Stomach (tissue), 8 donors: ENCODE measurements at regions not wholly inside any gene's neighbourhood (a gene's known extent, or its start where the extent isn't known, plus 50 kb on each side); places are given as distances from the start of the nearest gene placed in this dataset.
A peak's percentile ranks its signal among the peaks of the same experiment; 100 is the strongest.
"Not testable (repeated sequence)": the region's sequence is repeated elsewhere in the genome, so short reads cannot be mapped to it uniquely, and the experiment has no call there.

ENCODE experiments used
- DNase-seq, 2 donors: peaks; one replicate each; pipeline versions ENCODE4 v3.0.0 to v3.0.0-alpha.2; 2013 to 2019
- H3K27ac ChIP-seq, 5 donors: fragments of 200-600 bp in 4 of 5; sonication (generic) in 4 of 5; one replicate each; pipeline ENCODE4 v1.5.1; 2013 to 2019; ENCODE audit warnings: mild to moderate bottlenecking in 1 of 5, moderate library complexity in 1 of 5
- H3K27me3 ChIP-seq, 3 donors: fragments of 200-600 bp; sonication (generic); one replicate each; pipeline ENCODE4 v1.5.1; 2017 to 2019; ENCODE audit warnings: mixed run types in 1 of 3
- H3K36me3 ChIP-seq, 4 donors: fragments of 200-600 bp; sonication (generic); 1 replicate in 3 of 4; 2 replicates in 1 of 4; pipeline ENCODE4 v1.5.1; 2016 to 2019
- H3K4me1 ChIP-seq, 4 donors: fragments of 200-600 bp; sonication (generic); one replicate each; pipeline ENCODE4 v1.5.1; 2016 to 2019
- H3K4me3 ChIP-seq, 4 donors: fragments of 200-600 bp; sonication (generic) in 3 of 4; one replicate each; pipeline ENCODE4 v1.5.1; 2016 to 2019; ENCODE audit warnings: mild to moderate bottlenecking in 1 of 4
- H3K9me3 ChIP-seq, 4 donors: fragments of 200-600 bp; sonication (generic); one replicate each; pipeline ENCODE4 v1.5.1; 2016 to 2019
- EP300 ChIP-seq: sonication (generic); formaldehyde crosslinking; IDR thresholded peaks from one replicate; pipeline ENCODE4 v1.6.1; 2017; ENCODE audit warnings: antibody characterized with exemption
- POLR2A ChIP-seq, 4 donors: fragments of 450-650 bp; IDR thresholded peaks; one replicate each; pipeline ENCODE4 v1.6.1; 2016; ENCODE audit warnings: antibody characterized with exemption in 4 of 4, control low read depth in 2 of 4, mild to moderate bottlenecking in 1 of 4, moderate library complexity in 1 of 4
- POLR2AphosphoS5 ChIP-seq, 3 donors: sonication (generic); formaldehyde crosslinking; IDR thresholded peaks; one replicate each; pipeline ENCODE4 v1.6.1; 2016; ENCODE audit warnings: antibody characterized with exemption in 3 of 3
- WGBS, 5 donors: extraction: QIAGEN DNeasy Blood & Tissue Kit in 3 of 5; methylation state at CpG; one replicate each; pipeline versions ENCODE4 v1.1.5 to v1.1.7; 2013 to 2018; 5-methylcytosine and 5-hydroxymethylcytosine counted together
- intact Hi-C: fragments of 100-400 bp; cut with DNase I; formaldehyde crosslinking; loops from one replicate; pipeline ENCODE4 v1.15.1; 2023; ENCODE audit warnings: low total_unique reads
- TF ChIP-seq, protein P1 (sequence below), 7 experiments: fragments of 450-650 bp in 4 of 7; fragments of 200-600 bp in 3 of 7; sonication (generic) in 3 of 7; IDR thresholded peaks; one replicate each; pipeline ENCODE4 v1.5.1; 2016 to 2019; ENCODE audit warnings: antibody characterized with exemption in 7 of 7, control low read depth in 2 of 7, mild to moderate bottlenecking in 1 of 7
- donor health status: healthy with polysubstance abuse.
- donor health status: Bipolar disorder and iron deficiency.
- donor health status: healthy.

DNA sequence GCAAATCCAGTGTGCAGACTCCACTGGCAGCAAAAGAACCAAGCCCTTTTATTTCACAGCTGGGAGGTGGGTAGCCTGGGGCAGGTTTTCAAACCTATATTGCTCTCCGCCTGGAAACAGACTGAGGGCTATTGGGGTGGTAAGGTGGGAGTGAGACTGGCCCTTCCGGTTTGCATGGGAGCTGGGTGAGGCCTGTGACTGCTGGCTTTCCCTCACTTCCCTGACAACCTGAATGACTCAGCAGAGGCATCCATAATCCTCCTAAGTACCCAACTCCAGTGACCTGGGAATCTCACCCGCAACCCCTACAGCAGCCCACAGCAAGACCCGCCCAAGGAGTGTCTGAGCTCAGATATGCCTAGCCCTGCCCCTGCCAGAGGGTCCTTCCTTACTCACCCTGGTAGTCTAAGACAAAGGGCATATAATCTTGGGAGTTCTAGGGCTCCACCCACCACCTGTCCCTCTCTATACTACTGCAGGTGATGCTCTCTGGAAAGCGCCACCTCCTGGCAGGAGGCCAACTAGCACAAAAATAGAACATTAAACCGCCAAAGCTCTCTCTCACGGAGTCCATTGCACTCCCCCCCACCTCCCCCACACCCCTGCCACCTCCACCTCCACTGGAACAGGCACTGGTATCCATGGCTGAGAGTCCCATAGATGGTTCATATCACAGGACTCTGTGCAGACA lies 602.0 kb upstream of the C16orf82 start:
- no peak for DNase-seq
- Histone ChIP-seq H3K4me1 (no peaks in the 10 kb centered on the region), H3K27ac (no peak overlapping the region), H3K4me3 (no peak overlapping the region), H3K9me3 (peaks cover 0 to 10% (median 0%) of the 10 kb centered on the region in 4 donors), H3K27me3 (no peaks in the 10 kb centered on the region), H3K36me3 (no peaks in the 10 kb centered on the region)
- TF ChIP-seq POLR2AphosphoS5 (IDR thresholded peaks at IDR 0.05) (no peak), POLR2A (IDR thresholded peaks at IDR 0.05) (no peak), EP300 (no peak)
- TF ChIP-seq, protein P1, sequence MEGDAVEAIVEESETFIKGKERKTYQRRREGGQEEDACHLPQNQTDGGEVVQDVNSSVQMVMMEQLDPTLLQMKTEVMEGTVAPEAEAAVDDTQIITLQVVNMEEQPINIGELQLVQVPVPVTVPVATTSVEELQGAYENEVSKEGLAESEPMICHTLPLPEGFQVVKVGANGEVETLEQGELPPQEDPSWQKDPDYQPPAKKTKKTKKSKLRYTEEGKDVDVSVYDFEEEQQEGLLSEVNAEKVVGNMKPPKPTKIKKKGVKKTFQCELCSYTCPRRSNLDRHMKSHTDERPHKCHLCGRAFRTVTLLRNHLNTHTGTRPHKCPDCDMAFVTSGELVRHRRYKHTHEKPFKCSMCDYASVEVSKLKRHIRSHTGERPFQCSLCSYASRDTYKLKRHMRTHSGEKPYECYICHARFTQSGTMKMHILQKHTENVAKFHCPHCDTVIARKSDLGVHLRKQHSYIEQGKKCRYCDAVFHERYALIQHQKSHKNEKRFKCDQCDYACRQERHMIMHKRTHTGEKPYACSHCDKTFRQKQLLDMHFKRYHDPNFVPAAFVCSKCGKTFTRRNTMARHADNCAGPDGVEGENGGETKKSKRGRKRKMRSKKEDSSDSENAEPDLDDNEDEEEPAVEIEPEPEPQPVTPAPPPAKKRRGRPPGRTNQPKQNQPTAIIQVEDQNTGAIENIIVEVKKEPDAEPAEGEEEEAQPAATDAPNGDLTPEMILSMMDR (IDR thresholded peaks at IDR 0.05): no peak
- 88 to 96% (median 92%) methylated on average over 5 to 7 of the region's 7 CpGs for WGBS, 5 donors
- intact Hi-C loops: no loop called here

DNA sequence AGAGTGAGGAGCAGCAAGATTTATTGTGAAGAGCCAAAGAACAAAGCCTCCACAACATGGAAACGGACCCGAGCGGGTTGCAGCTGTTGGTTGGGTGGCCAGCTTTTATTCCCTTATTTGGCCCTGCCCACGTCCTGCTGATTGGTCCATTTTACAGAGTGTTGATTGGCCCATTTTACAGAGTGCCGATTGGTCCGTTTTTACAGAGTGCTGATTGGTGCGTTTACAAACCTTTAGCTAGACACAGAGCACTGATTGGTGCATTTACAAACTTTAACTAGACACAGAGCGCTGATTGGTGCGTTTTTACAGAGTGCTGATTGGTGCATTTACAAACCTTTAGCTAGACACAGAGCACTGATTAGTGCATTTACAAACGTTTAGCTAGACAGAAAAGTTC lies 592.3 kb upstream of the C16orf82 start:
- WGBS, 5 donors: 80 to 88% (median 86%) methylated on average over 10 of the region's 10 CpGs

DNA sequence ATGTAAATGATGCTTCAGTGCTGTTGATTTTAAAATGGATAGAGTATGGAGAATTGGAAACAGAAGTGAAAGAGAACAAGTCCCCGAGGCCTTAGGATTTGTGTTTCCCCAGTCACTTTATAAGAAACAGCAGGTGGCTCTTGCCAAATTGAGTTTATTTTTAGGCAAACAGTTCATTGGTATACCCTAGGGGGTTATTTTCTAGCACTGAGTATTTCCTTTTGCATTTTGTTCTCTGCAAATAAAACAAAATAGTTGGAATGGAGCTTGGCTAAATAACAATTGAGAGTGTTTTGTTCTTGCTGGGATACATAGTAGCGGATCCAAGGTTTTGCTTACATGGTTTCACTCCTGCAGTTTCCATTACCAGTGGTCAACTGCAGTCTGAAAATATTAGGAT lies 591.1 kb upstream of the C16orf82 start:
- DNase-seq: peak in 1 of 2 donors; percentile 7
- intact Hi-C loops: no loop called here
- Histone ChIP-seq H3K27me3 (no peaks in the 10 kb centered on the region), H3K9me3 (peaks cover 0 to 24% (median 12%) of the 10 kb centered on the region in 4 donors), H3K4me3 (no peak overlapping the region), H3K27ac (no peak overlapping the region), H3K36me3 (no peaks in the 10 kb centered on the region), H3K4me1 (no peaks in the 10 kb centered on the region)
- WGBS, 5 donors: 65 to 75% (median 71%) methylated on average over 2 of the region's 2 CpGs
- TF ChIP-seq, protein P1 (IDR thresholded peaks at IDR 0.05): no peak
- no peak for TF ChIP-seq POLR2A (IDR thresholded peaks at IDR 0.05)
- no peak for TF ChIP-seq POLR2AphosphoS5 (IDR thresholded peaks at IDR 0.05)
- TF ChIP-seq EP300: no peak

More for the DNA sequence above, 592.3 kb upstream of the C16orf82 start:
- intact Hi-C loops, H3K4me3 ChIP-seq, DNase-seq, H3K27ac ChIP-seq, H3K27me3 ChIP-seq, H3K4me1 ChIP-seq, H3K36me3 ChIP-seq: not testable (repeated sequence)
- peaks cover 0 to 22% (median 12%) of the 10 kb centered on the region in 4 donors for H3K9me3 ChIP-seq

DNA sequence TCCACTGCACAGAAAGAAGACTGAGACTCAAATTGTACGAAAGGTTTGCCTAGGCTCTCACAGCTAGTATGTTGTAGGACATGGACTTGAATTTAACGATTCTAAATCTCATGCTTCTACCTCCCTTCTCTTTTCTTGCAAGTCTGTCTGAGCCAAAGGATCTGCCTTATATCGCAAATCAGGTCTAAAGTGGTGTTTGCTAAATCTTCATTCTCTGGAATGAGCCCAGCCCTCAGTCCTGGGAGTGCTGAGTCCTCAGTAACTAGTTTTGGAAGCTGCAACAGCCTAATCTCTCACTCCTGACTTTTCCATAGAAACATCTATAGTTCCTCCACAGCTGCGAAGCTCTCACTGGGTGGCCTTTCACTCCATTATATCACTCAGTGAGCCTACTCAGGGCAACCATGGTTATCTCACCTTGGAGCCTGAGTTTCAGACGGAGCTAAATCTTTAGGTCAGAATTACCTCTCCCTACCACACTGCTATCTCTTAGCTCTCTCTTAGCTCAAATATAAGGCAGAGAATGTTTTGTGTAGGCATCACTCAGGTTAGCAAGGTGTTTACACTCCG lies 575.5 kb upstream of the C16orf82 start:
- Histone ChIP-seq H3K36me3 (no peaks in the 10 kb centered on the region), H3K27ac (no peak overlapping the region), H3K27me3 (peaks cover 0 to 6% (median 0%) of the 10 kb centered on the region in 3 donors), H3K9me3 (no peaks in the 10 kb centered on the region), H3K4me3 (no peak overlapping the region), H3K4me1 (no peaks in the 10 kb centered on the region)
- DNase-seq: peak in 1 of 2 donors; percentile 13
- intact Hi-C loops: no loop called here
- 50 to 64% (median 54%) methylated on average over 6 of the region's 6 CpGs for WGBS, 5 donors
- TF ChIP-seq EP300 (no peak), POLR2AphosphoS5 (IDR thresholded peaks at IDR 0.05) (no peak), POLR2A (IDR thresholded peaks at IDR 0.05) (no peak)
- TF ChIP-seq, protein P1 (IDR thresholded peaks at IDR 0.05): no peak

DNA sequence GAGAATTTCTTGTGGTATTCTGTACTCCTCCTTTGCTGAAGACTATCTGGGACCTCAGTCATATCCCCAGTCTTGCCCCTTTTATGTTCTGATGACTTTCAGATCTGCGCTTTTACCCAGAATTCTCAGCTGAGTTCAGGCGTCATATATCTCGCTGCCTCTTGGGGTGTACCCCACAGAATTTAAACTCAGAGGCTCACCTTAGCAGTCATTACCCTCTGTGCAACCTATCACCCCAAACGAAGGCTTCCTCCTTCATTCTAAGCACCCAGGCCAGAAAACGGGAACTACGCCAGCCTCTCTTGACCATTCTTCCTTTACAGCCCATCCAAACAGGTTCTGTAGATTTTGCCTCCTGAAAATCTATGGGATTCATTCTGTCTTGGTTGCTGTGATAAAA lies 574.8 kb upstream of the C16orf82 start:
- no peak for DNase-seq
- intact Hi-C loops: no loop called here
- no peak for TF ChIP-seq POLR2AphosphoS5 (IDR thresholded peaks at IDR 0.05)
- no peak for TF ChIP-seq POLR2A (IDR thresholded peaks at IDR 0.05)
- TF ChIP-seq, protein P1 (IDR thresholded peaks at IDR 0.05): no peak
- no peak for TF ChIP-seq EP300
- no peaks in the 10 kb centered on the region for H3K9me3 ChIP-seq
- H3K27ac ChIP-seq: no peak overlapping the region
- H3K36me3 ChIP-seq: no peaks in the 10 kb centered on the region
- no peak overlapping the region for H3K4me3 ChIP-seq
- H3K4me1 ChIP-seq: no peaks in the 10 kb centered on the region
- WGBS, 5 donors: 83 to 88% (median 86%) methylated on average over 6 of the region's 6 CpGs
- peaks cover 0 to 6% (median 0%) of the 10 kb centered on the region in 3 donors for H3K27me3 ChIP-seq
